HG02852 (cell line): ENCODE measurements at regions not wholly inside any gene's neighbourhood (a gene's known extent, or its start where the extent isn't known, plus 50 kb on each side); places are given as distances from the start of the nearest gene placed in this dataset.
A peak's percentile ranks its signal among the peaks of the same experiment; 100 is the strongest.
"Not testable (repeated sequence)": the region's sequence is repeated elsewhere in the genome, so short reads cannot be mapped to it uniquely, and the experiment has no call there.

Source experiments
- ATAC-seq: cut with Tn5 transposase; IDR thresholded peaks from one replicate; pipeline ENCODE4 v1.9.1; 2021; ENCODE audit warnings: mild to moderate bottlenecking, moderate library complexity; ENCODE audit not compliant: unreplicated experiment

GRCh38 chr6:15906420-15907016 lies 222.4 kb upstream of the MYLIP start:
- no peak for ATAC-seq

GRCh38 chr6:15905488-15906419 lies 223.1 kb upstream of the MYLIP start:
- ATAC-seq, result no peak

DNA sequence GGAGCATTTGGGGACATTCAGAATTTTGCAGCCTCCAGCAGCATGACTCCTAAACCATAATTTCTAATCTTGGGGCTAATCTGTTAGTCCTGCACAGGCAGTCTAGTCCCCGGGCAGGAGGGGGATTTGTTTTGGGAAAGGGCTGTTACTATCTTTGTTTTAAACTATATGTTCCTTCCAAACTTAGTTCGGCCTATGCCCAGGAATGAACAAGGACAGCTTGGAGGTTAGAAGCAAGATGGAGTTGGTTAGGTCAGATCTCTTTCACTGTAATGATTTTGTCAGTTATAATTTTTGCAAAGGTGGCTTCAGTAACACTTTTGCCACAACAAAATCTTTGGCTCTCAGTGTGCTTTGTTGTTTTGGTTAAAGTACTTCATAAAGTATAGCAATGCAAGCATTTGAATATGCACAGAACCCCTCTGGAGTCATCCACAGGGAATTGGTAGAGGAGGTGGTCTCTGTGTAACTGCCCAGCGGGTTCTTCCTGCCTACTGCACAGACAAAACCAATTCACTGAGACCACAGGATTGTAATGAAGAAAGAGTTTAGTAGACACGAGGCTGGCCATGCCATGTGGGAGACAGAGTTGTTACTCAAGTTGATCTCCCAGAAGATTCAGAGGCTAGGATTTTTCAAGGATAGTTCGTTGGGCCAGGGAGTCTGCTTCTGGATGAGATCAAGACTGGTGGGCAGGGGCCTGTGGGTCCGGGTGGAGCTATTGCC lies 224.1 kb upstream of the MYLIP start:
- ATAC-seq, result no peak

GRCh38 chr6:15901141-15902115 lies 227.5 kb upstream of the MYLIP start:
- ATAC-seq, result peak; percentile 93

GRCh38 chr6:15898693-15899092 lies 230.2 kb upstream of the MYLIP start:
- ATAC-seq, result no peak

- no peak for ATAC-seq
These were observed 231.6 kb upstream of the MYLIP start for GRCh38 chr6:15897063-15897876.

DNA sequence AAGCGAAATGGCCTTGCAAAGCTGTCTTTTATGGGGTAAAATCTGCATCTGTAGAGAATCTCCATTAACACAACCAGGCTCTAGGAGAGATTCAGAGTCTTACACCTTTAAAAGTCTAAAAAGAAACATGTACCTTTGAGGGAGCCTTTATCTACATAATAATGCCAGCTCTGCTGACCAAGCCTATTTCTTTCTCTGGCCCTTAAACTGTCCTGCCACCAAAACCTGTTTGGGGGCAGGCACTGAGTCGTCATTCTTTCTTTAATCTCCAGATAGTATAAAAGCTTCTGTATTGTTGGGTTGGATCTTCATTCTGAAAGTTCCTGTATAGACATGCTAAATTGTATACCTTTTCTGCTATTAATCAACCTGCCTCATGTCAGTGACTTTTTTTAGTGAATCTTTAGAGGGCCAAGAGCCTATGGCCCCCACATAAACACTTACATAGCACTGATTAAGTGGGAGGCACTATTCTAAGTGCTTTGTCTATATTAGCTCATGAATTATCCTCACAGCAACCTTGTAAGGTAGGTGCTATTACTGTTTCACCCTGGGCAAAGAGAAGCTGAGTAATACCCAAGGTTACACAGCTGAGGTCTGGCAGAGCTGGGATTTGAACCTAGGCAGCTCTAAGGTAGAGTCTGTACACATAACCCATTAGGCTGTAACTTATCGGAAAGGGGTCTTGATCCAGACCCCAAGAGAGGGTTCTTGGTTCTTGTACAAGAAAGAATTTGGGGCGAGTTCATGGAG lies 232.3 kb upstream of the DTNBP1 start:
- ATAC-seq, result no peak

DNA sequence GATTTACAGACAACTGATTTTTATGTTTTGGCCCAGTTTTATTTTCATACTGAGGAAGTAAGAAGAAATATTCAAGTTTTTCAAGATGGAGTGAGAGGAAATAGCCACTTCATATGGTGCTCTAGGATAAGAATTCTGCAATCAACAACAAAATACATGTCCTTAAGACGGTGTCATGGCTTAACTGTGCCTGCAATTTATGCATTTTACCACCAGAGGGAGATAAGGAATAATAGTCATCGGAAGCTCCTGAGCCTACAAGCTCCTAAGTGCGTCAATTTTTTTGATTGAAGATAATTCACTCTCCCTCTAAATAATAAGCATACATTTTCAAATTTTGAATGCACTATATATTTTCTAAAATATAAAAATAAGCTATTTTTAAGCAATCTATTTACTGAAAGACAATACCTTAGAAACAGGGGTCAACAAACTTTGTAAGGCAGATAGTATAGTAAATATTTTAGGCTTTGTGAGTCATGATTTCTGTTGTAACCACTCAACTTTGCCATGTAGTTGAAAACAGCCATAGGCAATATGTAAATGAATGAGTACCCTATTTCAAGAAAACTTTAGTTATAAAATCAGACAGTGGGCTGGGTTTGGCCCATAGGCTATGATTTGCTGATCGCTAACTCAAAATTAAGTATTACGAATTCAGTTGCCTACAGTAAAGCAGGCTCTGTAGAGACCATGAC lies 230.9 kb upstream of the DTNBP1 start:
- ATAC-seq, result no peak

GRCh38 chr6:15892369-15892768 lies 229.5 kb upstream of the DTNBP1 start:
- ATAC-seq, result no peak

GRCh38 chr6:15888798-15889772 lies 226.3 kb upstream of the DTNBP1 start:
- no peak for ATAC-seq

GRCh38 chr6:15887491-15888461 lies 224.9 kb upstream of the DTNBP1 start:
- no peak for ATAC-seq

DNA sequence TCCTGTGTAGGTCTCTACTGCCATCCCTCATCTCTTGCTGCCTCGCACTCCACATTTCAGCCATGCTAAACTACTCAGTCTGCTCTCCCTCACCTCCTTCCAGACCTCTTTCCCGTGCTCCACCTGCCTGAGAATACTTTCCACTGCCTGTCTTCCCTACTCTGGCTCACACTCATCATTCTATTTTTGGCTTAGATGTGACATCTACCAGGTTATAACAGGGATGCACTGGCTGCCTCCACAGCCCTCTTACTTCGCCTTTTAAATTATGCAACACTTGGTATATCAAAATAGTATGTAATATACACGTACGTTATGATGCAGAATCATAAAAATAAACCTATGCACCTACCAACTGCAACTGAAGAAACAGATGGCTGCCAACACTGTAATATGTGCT lies 222.8 kb upstream of the DTNBP1 start:
- ATAC-seq, result no peak

DNA sequence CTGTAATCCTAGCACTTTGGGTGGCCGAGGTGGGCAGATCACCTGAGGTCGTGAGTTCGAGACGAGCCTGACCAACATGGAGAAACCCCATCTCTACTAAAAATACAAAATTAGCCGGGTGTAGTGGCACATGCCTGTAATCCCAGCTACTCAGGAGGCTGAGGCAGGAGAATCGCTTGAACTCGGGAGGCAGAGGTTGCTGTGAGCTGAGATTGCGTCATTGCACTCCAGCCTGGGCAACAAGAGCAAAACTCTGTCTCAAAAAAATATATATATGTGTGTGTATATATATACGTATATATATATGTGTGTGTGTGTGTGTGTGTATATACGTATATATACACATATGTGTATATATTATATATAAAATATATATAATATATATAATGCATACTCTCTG lies 220.8 kb upstream of the DTNBP1 start:
- ATAC-seq, result not testable (repeated sequence)

DNA sequence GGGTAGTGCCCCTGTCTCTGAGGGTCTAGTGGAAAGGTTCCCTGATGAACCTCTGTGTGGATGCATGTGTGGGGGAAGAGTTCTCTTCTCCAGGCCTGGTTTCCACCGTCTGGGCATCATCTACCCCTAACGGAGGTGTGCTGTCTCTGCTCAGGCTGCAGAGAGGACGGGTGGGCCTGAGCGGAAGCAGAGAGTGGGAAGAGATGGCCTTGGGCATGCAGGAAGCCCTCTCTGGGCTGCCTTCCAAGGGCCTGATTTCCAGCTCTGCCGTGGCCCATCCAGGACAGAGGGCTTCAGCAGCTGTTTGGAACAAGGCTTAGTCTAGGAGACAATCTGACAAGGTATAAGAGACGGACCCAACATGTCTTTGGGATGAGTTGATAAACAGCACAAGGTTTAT lies 220.1 kb upstream of the DTNBP1 start:
- no peak for ATAC-seq

DNA sequence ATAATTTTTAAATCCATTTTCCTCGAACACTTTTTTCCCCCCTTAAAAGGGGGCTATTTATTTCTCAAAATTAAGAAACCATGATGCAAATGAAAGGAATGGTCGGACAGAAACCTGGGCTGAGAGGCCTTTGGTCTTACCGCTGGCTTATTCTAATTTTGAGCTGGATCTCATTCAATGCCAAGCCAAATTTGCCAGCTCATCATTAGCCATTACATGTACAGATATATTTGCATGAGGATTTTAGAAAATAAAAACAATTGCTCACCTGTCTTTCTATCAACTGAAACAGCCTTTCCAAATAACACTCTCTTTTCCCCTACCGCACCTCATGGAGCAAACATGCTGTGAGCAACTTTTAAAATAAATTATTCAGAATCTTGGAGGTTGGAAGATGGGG lies 219.5 kb upstream of the DTNBP1 start:
- ATAC-seq, result no peak

DNA sequence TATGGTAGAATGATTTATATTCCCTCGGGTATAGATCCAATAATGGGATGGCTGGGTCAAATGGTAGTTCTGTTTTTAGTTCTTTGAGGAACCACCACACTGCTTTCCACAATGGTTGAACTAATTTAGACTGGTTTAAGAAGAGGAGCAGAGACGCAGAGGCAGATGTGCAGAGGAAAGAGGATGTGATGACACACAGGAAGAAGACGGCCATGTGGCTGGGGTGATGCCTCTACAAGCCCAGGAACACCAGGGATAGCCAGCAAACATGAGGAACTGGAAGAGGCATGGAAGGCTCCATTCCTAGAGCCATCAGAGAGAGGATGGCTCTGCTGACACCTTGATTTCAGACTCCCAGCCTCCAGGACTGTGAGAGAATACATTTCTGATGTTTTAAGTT lies 218.3 kb upstream of the DTNBP1 start:
- no peak for ATAC-seq
